Inferior parietal cortex (tissue), 1 donor: ENCODE measurements at regions not wholly inside any gene's neighbourhood (a gene's known extent, or its start where the extent isn't known, plus 50 kb on each side); places are given as distances from the start of the nearest gene placed in this dataset.

ENCODE experiments used
- DNase-seq: peaks from one replicate; pipeline ENCODE4 v3.0.0-alpha.2; 2016; ENCODE audit errors: extremely low spot score

DNA sequence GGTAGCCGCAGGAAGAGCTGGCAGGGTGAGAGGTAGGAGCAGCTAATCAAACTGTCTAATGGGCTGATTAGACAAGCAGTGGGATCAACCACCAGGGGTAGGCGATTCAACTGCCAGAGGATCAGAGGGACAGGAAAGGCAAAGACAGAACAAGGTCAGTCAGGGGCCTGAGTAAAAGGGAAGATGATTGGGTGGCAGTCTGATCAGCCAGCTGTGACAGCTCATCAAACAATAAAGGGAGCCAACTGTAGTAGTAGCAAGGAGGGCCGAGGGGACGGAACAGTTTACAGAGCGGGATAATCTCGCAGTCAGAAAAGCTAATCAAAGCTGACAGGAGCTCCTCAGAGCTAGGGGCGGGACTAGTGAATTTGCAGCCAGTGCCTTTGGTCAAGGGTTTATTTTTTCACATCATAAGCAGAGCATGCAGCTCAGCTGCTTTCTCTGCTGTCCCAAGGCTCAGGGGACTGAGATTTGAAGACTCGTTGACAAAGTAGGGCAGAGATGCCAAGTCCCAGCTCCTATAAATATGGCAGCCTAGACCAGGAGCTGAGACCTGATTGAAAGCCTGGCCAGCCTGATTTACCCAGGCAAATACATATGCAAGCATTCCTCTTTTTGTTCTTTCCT lies 418.2 kb downstream of the GABRG2 start:
- no peak for DNase-seq

DNA sequence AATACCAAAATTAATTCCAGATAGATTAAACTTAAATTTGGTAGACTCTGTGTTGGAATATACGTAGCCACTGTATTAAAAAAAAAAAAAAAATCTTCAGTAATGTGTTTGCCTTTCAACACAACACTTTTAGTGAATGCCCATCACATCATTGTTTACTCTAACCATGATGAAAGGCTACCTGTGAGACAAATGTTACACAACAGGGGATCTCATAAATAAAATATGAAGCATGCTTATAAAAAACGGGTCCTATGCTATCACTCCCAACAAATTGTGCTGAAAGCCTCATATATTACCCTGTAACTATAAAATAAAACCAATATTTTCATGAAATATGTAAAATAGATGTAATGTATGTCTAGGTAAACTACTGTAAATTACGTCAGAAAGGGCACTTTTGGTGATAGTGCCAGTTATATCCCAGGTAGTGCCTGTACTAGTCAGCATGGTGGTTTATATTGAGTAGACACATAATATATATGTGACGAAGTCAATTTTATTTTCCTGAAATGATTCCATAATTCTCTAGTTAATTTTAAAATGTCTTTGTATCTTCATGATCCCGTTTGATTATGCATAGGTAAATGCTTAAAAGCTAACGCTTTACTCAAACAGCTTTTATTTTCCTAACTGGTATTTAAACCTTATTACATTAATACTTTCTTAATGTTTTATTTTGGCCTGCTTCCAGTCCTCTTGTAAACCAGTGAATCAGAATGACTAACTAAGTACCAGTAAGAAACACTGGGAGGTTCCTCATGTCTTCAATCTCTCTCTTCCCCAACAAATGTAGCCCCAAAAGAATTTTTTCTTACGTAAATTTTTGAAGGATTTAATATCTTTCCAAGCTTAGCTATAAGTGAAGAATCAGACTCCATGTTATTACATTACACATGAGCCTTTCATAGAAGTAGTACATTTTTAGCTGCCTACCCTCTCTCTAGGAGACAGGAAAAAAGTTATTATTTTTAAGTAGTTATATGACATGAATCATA lies 420.3 kb downstream of the GABRG2 start:
- no peak for DNase-seq

- no peak for DNase-seq
Measured at GRCh38 chr5:162496100-162496808, 428.7 kb downstream of the GABRG2 start.

DNA sequence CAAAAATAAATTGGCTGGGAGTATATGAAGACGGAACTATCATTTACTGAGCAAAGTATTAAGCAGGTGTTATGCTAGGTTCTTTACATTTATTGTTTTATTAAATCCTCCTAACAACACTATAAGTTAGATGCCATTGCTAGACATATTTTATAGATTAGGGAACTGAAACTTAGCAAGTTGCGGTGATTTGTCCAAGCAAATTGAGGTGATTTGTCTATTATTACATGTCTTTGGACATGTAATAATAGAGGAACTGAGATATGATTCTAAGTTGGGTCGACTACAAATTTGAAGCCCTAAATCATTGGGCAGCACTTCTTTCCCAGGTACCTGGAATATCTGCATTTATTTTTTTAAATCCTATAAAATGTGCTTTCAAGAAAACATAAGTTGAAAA lies 429.9 kb downstream of the GABRG2 start:
- DNase-seq: no peak

DNA sequence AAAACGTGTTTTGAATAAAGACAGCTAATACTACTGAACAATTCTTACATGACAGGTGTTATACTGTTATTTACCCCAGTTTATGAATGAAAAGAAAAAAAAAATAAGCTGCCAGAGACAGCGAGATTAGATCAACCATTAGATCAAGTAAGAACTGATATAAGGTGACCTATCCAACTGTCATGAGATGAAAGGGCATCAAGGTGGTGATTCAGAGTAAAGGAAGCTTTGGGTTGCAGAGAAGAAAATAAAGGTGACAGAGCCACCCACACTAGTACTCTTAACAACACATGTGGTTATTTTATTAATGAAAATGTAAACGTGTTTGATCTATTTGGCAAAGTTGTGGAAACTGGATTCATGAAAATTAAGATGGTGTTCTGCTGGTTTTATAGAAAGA lies 435.2 kb downstream of the GABRG2 start:
- DNase-seq: no peak

DNA sequence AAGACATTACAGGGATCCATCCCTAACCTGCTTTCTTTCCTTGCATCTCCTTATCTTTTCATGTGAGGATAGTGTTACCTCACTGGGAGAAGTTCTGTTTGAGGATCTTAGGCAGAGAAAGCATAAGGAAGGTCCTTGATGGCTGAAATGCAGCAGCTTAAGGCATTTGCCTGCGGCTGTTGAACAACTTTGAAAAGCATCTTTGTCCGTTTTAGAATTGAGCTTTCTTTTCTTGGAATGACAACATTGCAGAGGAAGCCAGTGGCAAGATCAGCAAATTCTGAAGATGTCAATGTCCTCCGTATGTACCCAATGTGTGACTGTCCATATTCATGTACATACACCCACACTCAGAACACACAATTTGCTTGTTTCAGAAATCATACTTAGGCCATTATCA lies 436.2 kb downstream of the GABRG2 start:
- DNase-seq: no peak

GRCh38 chr5:162512935-162513565 lies 445.5 kb downstream of the GABRG2 start:
- DNase-seq: no peak

DNA sequence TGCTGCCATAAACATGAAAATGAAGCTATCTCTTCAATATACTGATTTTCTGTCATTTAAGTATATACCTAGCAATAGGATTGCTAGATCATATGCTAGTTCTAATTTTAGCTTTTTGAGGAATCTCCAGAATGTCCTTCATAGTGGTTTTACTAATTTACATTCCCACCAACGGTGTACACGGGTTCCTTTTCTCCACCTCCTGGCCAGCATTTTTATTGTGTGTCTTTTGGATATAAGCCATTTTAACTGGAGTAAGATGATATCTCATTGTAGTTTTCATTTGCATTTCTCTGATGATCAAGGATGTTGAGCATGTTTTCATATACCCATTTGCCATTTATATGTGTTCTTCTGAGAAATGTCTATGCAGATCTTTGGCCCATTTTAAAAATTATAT lies 446.5 kb downstream of the GABRG2 start:
- DNase-seq: no peak

DNA sequence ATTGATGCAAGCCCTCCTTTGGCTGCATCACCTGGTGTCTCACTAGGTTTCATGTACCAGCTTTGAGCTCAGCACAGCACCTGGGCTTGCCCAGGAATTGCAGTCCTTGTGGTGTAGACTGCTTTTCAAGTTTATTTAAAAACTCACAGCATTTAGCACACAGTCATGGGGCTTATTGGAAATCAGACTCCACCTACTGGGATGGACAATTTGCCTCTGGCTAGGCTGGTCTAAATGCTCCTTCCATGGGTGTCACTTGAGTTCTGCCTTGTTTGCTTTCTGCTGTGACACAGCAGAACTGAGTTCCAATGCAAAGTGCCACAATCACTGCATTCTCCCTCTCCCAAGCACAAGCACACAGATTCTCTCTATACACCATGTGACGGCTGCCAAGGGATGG lies 453.3 kb downstream of the GABRG2 start:
- DNase-seq: no peak

- no peak for DNase-seq
Measured at GRCh38 chr5:162529209-162529608, 461.6 kb downstream of the GABRG2 start.

GRCh38 chr5:162529886-162530285 lies 462.3 kb downstream of the GABRG2 start:
- DNase-seq: no peak

- no peak for DNase-seq
Measured at GRCh38 chr5:162543437-162543836, 475.9 kb downstream of the GABRG2 start.

DNA sequence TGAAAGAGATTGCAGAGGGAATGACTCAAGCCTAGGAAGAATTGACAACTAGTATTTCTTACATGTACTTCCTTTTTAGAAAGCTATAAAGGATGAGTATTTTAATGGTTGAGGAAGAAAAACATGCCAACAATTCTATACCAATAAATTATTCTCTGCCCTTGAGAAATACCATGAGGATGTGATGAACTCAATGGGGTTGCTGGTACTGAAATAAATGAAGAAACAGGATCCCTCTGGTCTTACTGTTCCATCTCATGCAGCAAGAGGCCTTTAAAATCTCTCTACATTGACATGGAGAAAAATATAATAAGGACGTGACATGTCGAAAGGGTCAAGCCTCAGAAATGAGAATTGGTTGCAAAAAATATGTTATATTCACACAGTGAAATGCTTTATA lies 477.3 kb downstream of the GABRG2 start:
- no peak for DNase-seq

- no peak for DNase-seq
Measured at GRCh38 chr5:162550236-162550635, 482.7 kb downstream of the GABRG2 start.

GRCh38 chr5:162558120-162558519 lies 490.5 kb downstream of the GABRG2 start:
- no peak for DNase-seq

GRCh38 chr5:162567644-162568043 lies 500.1 kb downstream of the GABRG2 start:
- no peak for DNase-seq

DNA sequence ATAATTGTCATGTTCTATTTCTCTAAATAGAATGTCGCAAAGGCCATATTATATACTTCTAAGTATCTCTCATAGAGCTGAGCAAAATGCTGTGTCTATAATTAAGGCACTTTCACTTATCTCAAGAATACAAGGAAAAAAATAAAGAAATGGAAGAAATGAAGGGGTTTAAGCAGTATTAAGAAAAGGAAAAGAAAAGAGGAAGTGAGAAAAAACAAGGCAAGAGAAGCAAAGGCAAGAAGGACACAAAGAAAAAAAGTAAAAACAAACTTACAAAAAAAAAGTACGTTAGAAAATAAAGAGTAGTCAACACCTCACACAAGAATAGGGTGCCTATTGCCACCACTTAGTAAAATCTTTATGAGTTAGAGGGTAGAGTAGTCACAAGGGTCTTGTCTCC lies 506.2 kb downstream of the GABRG2 start:
- DNase-seq: no peak

GRCh38 chr5:162591724-162592123 lies 524.2 kb downstream of the GABRG2 start:
- DNase-seq: no peak

DNA sequence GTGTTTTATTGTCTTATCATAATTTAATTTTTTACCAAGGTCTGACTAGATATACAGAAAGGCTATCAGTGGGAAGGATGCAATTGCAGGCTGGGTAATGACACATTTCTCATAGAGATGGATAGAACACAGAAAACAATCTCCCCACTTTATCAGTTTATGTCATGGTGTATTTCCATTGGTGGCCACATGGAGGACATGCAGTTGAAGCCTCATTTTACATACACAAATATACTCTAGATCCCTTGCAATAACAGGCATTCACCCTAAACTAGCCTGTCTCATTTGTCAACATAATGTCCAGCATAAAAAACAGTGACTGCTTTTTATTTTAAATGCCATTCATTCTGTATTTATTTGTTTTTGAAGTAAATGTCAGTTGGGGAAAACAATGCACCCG lies 526.3 kb downstream of the GABRG2 start:
- DNase-seq: no peak

DNA sequence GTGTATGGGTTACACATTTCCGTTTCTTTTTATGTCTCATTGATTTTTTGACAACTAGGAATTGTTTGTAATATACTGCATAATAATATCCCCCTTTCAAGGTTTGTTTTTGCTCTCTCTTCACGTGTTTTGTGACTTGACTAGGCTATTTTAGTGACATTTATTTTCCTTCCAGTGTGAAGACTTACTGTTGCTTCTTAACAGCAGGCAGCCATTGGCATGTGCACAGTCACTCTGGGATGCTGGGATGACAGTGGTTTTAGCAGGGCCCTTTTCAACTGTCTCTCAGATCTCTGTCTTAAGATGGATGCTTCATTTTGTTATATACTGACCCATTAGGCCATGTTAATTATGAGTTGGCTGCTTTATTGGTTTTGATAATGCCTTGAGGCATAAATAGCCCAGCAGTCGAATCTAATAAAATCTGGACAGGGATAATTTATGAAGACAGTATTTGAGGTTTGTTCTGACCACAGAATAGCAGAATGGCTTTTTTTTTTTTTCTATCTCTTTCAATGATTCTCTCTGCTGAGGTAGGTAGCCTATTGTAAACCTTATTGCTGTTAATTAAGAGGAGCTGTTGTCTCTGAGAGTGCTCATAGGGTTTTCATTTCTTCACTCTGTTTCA lies 536.0 kb downstream of the GABRG2 start:
- no peak for DNase-seq

DNA sequence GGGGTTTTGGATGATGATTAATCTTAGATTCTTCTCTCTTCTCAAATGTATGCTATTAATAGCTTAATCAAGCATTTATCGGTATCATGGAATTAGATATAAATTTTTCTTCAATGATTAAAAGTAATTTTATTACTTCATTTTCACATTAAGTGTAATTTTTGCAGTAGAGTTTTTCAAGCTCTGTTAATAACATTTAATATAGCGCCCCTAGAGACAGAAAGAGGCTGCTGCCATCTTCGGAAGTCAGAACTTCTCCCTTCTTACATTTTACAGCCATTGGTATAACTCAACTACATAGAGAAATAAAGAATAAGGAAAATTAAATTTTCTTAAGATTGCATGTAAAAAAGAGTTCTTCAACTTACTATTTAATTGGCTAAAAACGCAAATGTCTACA lies 540.3 kb downstream of the GABRG2 start:
- no peak for DNase-seq
